DOHH2 (cell line): ENCODE measurements at regions not wholly inside any gene's neighbourhood (a gene's known extent, or its start where the extent isn't known, plus 50 kb on each side); places are given as distances from the start of the nearest gene placed in this dataset.

Experiments
- H3F3A ChIP-seq: fragments of 200-600 bp; sonication (generic), shearing (Covaris generic); 2 replicates; pipeline ENCODE4 v1.6.0; 2016; ENCODE audit warnings: antibody characterized with exemption, mild to moderate bottlenecking; ENCODE audit not compliant: control insufficient read depth, insufficient read depth
- H3K27ac ChIP-seq: fragments of 200-600 bp; sonication (generic); 2 replicates; pipeline ENCODE4 v1.5.1; 2014; ENCODE audit warnings: low read depth, mild to moderate bottlenecking, low read length, moderate library complexity
- H3K27me3 ChIP-seq: fragments of 200-600 bp; sonication (generic); 2 replicates; pipeline ENCODE4 v1.6.1; 2014; ENCODE audit warnings: mild to moderate bottlenecking, low read length, mixed read lengths; ENCODE audit not compliant: control insufficient read depth
- H3K36me3 ChIP-seq: fragments of 200-600 bp; sonication (generic); 2 replicates; pipeline ENCODE4 v1.6.1; 2014; ENCODE audit warnings: mild to moderate bottlenecking, low read length, moderate library complexity, mixed read lengths; ENCODE audit not compliant: control insufficient read depth
- H3K4me1 ChIP-seq: fragments of 200-600 bp; sonication (generic); 2 replicates; pipeline ENCODE4 v1.6.1; 2014; ENCODE audit warnings: mild to moderate bottlenecking, low read length, mixed read lengths; ENCODE audit not compliant: control insufficient read depth
- H3K4me2 ChIP-seq: fragments of 200-600 bp; sonication (generic); 2 replicates; pipeline ENCODE4 v1.6.0; 2014; ENCODE audit warnings: mild to moderate bottlenecking, low read length, moderate library complexity
- H3K4me3 ChIP-seq: fragments of 200-600 bp; sonication (generic); 2 replicates; pipeline ENCODE4 v1.5.1; 2014; ENCODE audit warnings: mild to moderate bottlenecking, low read length, mixed read lengths
- H3K79me2 ChIP-seq: fragments of 200-600 bp; sonication (generic); 2 replicates; pipeline ENCODE4 v1.6.1; 2014; ENCODE audit warnings: mild to moderate bottlenecking, low read length, mixed read lengths; ENCODE audit not compliant: control insufficient read depth
- H3K9me2 ChIP-seq: fragments of 200-600 bp; sonication (generic); replicated peaks from 2 replicates; pipeline ENCODE4 v1.6.1; 2014; ENCODE audit warnings: mild to moderate bottlenecking, low read length, mixed read lengths; ENCODE audit not compliant: control insufficient read depth
- H3K9me3 ChIP-seq: fragments of 200-600 bp; sonication (generic); 2 replicates; pipeline ENCODE4 v1.6.1; 2014; ENCODE audit warnings: antibody characterized with exemption, low read length, mixed read lengths; ENCODE audit not compliant: control insufficient read depth, insufficient read depth
- H4K20me1 ChIP-seq: fragments of 200-600 bp; sonication (generic); 2 replicates; pipeline ENCODE4 v1.6.0; 2014; ENCODE audit warnings: low read depth, mild to moderate bottlenecking, antibody characterized with exemption, low read length, moderate library complexity; ENCODE audit not compliant: control insufficient read depth, insufficient read depth
- EZH2phosphoT487 ChIP-seq: fragments of 200-600 bp; sonication (generic); IDR thresholded peaks from 2 replicates; pipeline ENCODE4 v1.6.1; 2017; ENCODE audit warnings: borderline replicate concordance, mild to moderate bottlenecking, antibody characterized with exemption, low read length, moderate library complexity, mixed read lengths
- TF ChIP-seq, protein P1 (sequence below): fragments of 200-600 bp; sonication (generic); IDR thresholded peaks from one replicate; pipeline ENCODE4 v1.5.1; 2014; ENCODE audit warnings: antibody characterized with exemption, mild to moderate bottlenecking, low read depth, low read length; ENCODE audit not compliant: poor library complexity, severe bottlenecking

DNA sequence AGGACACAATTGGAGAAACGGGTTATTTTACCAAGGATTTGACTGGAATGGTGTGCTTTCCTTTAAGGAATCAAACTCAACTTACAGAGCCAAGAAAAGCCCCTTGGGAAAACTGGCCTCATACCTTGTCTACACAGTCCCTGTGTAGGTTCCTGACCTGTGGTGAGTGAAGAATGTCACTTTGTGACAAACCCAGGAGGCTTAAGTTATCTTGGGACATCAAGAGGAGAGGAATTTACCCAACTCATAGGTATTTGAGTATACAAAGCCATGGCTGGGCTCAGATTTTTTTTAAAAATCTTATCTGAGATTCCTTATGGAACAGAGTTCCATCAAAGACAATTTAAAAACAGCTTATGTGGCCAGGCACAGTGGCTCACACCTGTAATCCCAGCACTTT is 112.1 kb downstream of the EIF4E start:
- TF ChIP-seq, protein P1, sequence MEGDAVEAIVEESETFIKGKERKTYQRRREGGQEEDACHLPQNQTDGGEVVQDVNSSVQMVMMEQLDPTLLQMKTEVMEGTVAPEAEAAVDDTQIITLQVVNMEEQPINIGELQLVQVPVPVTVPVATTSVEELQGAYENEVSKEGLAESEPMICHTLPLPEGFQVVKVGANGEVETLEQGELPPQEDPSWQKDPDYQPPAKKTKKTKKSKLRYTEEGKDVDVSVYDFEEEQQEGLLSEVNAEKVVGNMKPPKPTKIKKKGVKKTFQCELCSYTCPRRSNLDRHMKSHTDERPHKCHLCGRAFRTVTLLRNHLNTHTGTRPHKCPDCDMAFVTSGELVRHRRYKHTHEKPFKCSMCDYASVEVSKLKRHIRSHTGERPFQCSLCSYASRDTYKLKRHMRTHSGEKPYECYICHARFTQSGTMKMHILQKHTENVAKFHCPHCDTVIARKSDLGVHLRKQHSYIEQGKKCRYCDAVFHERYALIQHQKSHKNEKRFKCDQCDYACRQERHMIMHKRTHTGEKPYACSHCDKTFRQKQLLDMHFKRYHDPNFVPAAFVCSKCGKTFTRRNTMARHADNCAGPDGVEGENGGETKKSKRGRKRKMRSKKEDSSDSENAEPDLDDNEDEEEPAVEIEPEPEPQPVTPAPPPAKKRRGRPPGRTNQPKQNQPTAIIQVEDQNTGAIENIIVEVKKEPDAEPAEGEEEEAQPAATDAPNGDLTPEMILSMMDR: no peak
- no peak for TF ChIP-seq EZH2phosphoT487
- Histone ChIP-seq H3F3A (no peaks in the 10 kb centered on the region), H4K20me1 (no peaks in the 10 kb centered on the region), H3K9me3 (no peaks in the 10 kb centered on the region; the same call in 1 of the 2 replicates), H3K27ac (no peak overlapping the region), H3K79me2 (no peaks in the 10 kb centered on the region), H3K4me3 (no peak overlapping the region), H3K27me3 (no peaks in the 10 kb centered on the region), H3K36me3 (no peaks in the 10 kb centered on the region), H3K9me2 (no peaks in the 10 kb centered on the region), H3K4me1 (no peaks in the 10 kb centered on the region), H3K4me2 (no peak overlapping the region)

DNA sequence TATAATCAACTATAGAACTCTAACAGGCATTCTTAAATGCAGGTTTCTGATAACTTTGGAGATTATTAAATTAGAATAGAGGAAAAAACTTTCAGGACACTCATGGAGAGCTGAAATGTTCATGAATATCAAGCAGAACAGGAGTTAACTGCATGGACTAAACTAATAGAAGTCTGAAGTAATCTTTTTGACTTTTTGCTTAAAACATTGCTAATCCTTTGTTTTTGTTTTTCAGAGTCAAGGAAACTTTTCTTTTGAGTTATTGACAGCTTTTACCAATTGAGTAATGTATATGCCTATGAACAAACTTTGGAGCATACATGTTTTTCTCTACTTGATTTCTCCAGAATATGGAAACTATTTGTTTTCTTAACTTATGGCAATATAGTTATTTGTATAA is 112.5 kb downstream of the EIF4E start:
- Histone ChIP-seq H3K36me3 (no peaks in the 10 kb centered on the region), H3K27me3 (no peaks in the 10 kb centered on the region), H3K9me2 (no peaks in the 10 kb centered on the region), H3K27ac (no peak overlapping the region), H3K4me1 (no peaks in the 10 kb centered on the region), H3K9me3 (no peaks in the 10 kb centered on the region; the same call in 1 of the 2 replicates), H3K4me2 (no peak overlapping the region), H3F3A (no peaks in the 10 kb centered on the region), H4K20me1 (no peaks in the 10 kb centered on the region), H3K4me3 (no peak overlapping the region), H3K79me2 (no peaks in the 10 kb centered on the region)
- TF ChIP-seq EZH2phosphoT487: no peak
- TF ChIP-seq, protein P1: no peak

DNA sequence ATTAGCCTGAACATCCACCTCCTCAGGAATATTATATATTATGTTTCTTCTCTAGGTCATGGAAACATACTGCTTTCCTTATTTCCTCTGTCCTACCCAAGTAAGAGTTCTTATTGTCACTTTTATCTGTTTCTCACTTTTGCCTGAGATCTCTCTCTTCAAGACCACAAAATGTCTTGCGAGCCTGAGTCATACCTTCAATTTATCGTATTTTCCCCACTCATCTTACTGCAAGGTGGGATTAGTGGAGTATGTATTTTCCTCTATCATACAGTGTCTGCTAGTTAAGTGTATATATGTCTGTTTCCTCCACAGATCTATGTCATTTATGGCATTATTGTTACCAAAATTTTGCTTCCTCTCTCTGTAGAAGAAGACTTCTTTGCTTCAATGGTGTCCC is 124.5 kb downstream of the EIF4E start:
- Histone ChIP-seq H3F3A (no peaks in the 10 kb centered on the region), H3K79me2 (no peaks in the 10 kb centered on the region), H3K36me3 (no peaks in the 10 kb centered on the region), H3K4me2 (no peak overlapping the region), H3K9me2 (no peaks in the 10 kb centered on the region), H3K9me3 (no peaks in the 10 kb centered on the region), H4K20me1 (no peaks in the 10 kb centered on the region), H3K4me1 (no peaks in the 10 kb centered on the region), H3K4me3 (no peak overlapping the region), H3K27me3 (no peaks in the 10 kb centered on the region; the same call in 1 of the 2 replicates), H3K27ac (no peak overlapping the region)
- no peak for TF ChIP-seq EZH2phosphoT487
- TF ChIP-seq, protein P1: no peak

DNA sequence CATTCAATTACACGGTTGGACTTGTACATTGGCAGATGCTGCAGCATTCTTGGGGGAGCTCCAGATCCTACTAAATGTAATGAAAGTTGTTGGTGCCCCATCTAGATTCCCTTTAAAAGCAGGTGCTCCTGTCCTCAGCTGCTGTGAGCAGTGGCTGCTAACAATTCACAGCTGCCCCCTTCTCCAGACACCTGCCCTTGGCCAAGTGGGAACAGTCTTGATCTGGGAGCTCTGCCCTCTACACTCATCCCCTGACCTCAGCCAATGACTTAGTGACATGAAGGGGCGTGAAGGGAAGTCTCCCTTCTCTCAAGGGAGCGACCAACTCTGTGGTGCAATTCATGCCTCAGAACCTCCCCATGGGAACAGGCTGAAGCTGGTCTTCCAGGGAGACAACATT is 125.7 kb downstream of the EIF4E start:
- H3K9me3 ChIP-seq: no peaks in the 10 kb centered on the region
- no peak overlapping the region for H3K27ac ChIP-seq
- H3F3A ChIP-seq: no peaks in the 10 kb centered on the region
- no peaks in the 10 kb centered on the region for H3K9me2 ChIP-seq
- TF ChIP-seq EZH2phosphoT487: no peak
- TF ChIP-seq, protein P1: no peak
- H4K20me1 ChIP-seq: no peaks in the 10 kb centered on the region
- no peaks in the 10 kb centered on the region for H3K4me1 ChIP-seq
- H3K27me3 ChIP-seq: no peaks in the 10 kb centered on the region; the same call in 1 of the 2 replicates
- H3K79me2 ChIP-seq: no peaks in the 10 kb centered on the region
- H3K4me2 ChIP-seq: no peak overlapping the region
- H3K4me3 ChIP-seq: no peak overlapping the region
- H3K36me3 ChIP-seq: no peaks in the 10 kb centered on the region
